HEK293 (cell line): ENCODE measurements at regions not wholly inside any gene's neighbourhood (a gene's known extent, or its start where the extent isn't known, plus 50 kb on each side); places are given as distances from the start of the nearest gene placed in this dataset.

Experiments
- TCF7L2 ChIP-seq: IDR thresholded peaks from 2 replicates; pipeline ENCODE4 v1.6.1; 2011; ENCODE audit warnings: low read depth, mild to moderate bottlenecking, inconsistent platforms, low read length, moderate library complexity, borderline replicate concordance
- YY1 ChIP-seq: fragments of 450-650 bp; formaldehyde crosslinking; IDR thresholded peaks from 2 replicates; pipeline ENCODE4 v1.5.1; 2018; ENCODE audit warnings: missing biosample characterization, missing genetic modification characterization
- ZNF121 ChIP-seq: fragments of 450-650 bp; formaldehyde crosslinking; IDR thresholded peaks from 2 replicates; pipeline ENCODE4 v1.5.1; 2016; ENCODE audit warnings: missing biosample characterization, missing genetic modification characterization
- ZNF214 ChIP-seq: fragments of 450-650 bp; formaldehyde crosslinking; IDR thresholded peaks from 2 replicates; pipeline ENCODE4 v1.5.1; 2017; ENCODE audit warnings: missing biosample characterization, mild to moderate bottlenecking, missing genetic modification characterization, borderline replicate concordance
- TF ChIP-seq, protein P1 (sequence below): fragments of 450-650 bp; formaldehyde crosslinking; IDR thresholded peaks from 2 replicates; pipeline ENCODE4 v1.5.1; 2016; ENCODE audit warnings: missing biosample characterization, missing genetic modification characterization

GRCh38 chr6:113289166-113289565 lies 568.0 kb upstream of the MARCKS start:
- TF ChIP-seq TCF7L2 (no peak), ZNF121 (tag by site-specific recombination) (no peak), ZNF214 (tag by site-specific recombination) (no peak), YY1 (tag by site-specific recombination) (no peak)
- TF ChIP-seq, protein P1, sequence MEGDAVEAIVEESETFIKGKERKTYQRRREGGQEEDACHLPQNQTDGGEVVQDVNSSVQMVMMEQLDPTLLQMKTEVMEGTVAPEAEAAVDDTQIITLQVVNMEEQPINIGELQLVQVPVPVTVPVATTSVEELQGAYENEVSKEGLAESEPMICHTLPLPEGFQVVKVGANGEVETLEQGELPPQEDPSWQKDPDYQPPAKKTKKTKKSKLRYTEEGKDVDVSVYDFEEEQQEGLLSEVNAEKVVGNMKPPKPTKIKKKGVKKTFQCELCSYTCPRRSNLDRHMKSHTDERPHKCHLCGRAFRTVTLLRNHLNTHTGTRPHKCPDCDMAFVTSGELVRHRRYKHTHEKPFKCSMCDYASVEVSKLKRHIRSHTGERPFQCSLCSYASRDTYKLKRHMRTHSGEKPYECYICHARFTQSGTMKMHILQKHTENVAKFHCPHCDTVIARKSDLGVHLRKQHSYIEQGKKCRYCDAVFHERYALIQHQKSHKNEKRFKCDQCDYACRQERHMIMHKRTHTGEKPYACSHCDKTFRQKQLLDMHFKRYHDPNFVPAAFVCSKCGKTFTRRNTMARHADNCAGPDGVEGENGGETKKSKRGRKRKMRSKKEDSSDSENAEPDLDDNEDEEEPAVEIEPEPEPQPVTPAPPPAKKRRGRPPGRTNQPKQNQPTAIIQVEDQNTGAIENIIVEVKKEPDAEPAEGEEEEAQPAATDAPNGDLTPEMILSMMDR (tag by site-specific recombination): no peak
